Epidermal melanocyte (primary cell): ENCODE measurements at regions not wholly inside any gene's neighbourhood (a gene's known extent, or its start where the extent isn't known, plus 50 kb on each side); places are given as distances from the start of the nearest gene placed in this dataset.

Source experiments
- DNase-seq: peaks from one replicate; pipeline ENCODE4 v3.0.0; 2011; ENCODE audit warnings: low spot score; ENCODE audit not compliant: insufficient read length

GRCh38 chr18:39951142-39951720 lies 2003.8 kb upstream of the PIK3C3 start:
- DNase-seq = no peak

- no peak for DNase-seq
Observed at GRCh38 chr18:39946623-39947061, 2008.4 kb upstream of the PIK3C3 start.

GRCh38 chr18:39945076-39945475 lies 2010.0 kb upstream of the PIK3C3 start:
- DNase-seq = no peak

DNA sequence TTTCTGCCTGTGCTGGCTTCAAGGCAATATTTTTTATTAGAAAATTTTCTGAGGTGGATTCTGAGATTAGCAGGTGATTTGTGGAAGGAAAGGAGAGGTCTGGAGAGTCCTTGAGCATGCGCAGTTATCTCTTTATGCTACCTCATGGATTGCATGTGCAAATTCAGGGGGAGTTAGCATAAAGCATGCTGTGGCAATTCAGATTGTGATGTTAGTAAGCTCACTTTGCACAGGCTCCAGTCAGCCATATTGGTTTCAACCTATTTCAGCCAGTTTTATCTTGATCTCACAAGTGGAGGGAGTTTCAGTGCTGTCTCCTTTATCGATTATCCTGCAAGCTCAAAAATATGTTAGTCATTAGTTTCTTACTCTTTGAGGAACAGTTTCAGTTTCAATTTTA lies 2012.3 kb upstream of the PIK3C3 start:
- DNase-seq = no peak

- no peak for DNase-seq
Observed at GRCh38 chr18:39938676-39939608, 2016.1 kb upstream of the PIK3C3 start.

GRCh38 chr18:39935598-39935997 lies 2019.4 kb upstream of the PIK3C3 start:
- DNase-seq = no peak

- DNase-seq = no peak
Observed at GRCh38 chr18:39918847-39919246, 2036.2 kb upstream of the PIK3C3 start.

GRCh38 chr18:39913672-39914366 lies 2041.2 kb upstream of the PIK3C3 start:
- DNase-seq = no peak

DNA sequence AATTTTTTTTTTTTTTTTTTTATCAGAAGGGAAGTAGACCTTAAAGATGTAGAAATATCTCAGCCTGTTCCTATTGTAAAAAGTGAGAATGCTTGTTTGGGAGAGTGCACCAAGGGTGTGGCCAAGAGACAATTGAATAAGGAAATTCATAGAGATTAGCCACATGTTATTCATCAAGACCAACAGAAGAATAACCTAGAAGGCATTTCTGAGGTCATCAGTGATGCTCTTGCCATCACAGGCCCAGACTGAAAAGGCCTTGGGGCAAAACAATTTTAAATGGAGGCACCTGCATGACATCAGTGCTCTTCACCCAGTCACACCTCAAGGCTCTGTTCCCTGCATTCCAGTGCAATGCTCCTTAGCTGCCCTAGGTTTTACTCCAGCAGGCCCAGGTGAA lies 2043.3 kb upstream of the PIK3C3 start:
- no peak for DNase-seq

DNA sequence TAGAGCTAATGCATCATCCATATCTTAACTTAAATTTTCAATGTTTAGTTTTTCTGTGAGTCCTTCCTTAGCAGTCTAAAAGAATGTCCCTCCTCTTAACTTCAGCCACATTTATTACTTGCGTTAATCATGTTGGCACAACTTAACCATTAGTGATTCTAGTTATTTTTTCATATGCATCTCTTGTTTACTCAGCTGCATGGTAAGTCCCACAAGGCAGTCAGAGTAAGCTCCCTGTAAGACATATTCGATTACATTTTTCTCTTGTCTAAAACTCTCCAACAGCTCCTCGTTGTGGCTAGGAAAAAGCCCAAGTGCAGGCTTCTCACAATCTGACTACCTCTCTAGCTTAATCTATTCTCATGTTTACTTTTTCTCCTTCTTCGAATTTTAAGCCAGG lies 2045.3 kb upstream of the PIK3C3 start:
- no peak for DNase-seq

GRCh38 chr18:39886136-39886535 lies 2068.9 kb upstream of the PIK3C3 start:
- DNase-seq = no peak

DNA sequence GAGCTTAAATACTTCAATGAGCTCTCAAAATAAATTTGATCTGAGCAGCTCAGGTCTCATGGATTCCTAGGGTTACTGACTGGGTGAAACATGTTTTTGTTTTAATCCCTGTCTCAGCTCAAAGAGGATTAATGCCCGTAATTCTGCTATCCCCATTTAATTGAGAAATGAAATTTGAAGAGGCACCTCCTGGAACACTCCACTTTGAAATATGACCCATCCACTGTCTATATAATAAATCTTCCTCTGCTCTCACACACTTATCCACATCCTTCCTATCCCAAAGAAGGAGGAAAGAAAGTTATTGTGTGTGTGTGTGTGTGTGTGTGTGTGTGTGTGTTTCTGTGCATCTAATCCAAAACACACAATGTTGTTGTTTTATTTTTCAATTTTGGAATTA lies 2082.4 kb upstream of the PIK3C3 start:
- DNase-seq = no peak

GRCh38 chr18:39871961-39872360 lies 2083.1 kb upstream of the PIK3C3 start:
- no peak for DNase-seq

DNA sequence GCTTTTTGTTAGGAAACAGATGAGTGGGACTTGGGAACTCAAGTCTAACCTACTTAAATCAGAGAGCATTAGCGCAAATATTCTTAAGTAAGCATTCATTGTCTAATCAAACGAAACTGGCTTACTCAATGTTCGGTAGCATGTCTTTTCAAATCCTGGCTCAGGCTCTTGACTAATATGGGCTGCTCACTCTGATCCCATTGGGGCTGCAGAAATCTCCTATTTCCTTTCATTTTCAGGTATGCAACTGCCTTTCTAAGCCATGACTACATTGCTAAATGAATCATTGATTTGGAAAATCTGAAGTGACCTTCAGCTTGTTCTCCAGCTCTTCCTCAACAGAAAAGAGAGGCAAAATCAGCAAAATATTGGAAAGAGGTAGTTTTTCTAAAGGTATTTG lies 2084.4 kb upstream of the PIK3C3 start:
- DNase-seq = no peak

DNA sequence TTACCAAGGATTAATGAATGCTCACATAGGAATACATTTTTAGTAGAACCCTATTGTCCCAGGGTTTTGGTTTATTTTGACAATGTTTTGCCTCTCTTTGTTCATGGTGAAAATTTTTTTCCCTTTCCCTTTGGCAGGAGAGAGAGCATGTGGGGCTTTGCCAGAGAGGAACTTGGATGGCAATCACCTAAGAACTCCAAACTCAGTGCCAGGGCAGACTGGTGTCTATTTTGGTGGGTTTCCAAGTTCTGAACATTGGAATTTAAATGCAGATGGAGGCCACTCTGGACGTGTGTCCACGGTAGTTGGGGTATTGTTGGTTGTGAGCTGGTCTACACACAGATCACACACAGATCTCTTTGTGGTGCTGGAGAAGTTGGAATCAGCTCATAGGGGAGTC lies 2091.1 kb upstream of the PIK3C3 start:
- DNase-seq = no peak

DNA sequence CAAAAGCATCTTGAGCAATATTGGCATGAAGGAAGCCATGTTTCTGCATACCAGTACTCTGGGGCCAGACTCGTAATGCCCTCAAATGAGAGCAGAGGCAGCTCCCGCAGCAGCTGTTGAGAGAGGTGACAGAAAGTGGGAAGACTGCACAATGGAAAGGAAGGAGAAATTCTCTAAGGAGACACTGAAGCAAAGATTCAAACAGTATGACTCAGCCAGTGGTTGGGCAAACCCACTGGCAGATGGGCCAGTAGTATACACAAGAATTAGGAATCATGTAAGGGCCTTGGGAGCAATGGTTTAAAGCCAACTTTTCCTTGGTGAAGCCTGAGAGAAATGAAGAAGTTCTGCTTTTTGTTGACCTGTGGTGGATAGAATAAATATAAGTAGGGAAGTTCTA lies 2092.7 kb upstream of the PIK3C3 start:
- DNase-seq = no peak

DNA sequence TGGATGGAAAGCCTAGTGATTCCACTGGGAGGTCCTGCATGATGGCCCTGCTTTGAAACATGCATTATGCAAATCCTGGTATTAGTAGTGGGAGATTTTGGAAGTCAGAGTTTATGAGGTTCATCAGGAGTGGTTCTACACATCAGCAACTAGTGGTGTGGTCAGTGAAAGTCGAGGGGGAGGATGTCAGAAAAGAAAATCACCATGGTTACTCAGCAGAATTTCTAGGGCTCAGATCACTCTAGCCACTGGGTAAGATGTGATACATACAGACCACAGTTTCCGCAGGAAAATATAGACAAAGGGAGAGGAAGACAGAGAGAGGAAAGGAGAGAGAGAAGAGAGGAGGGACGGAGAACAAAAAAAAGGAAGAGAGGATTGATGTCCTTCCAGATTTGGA lies 2100.7 kb upstream of the PIK3C3 start:
- no peak for DNase-seq

DNA sequence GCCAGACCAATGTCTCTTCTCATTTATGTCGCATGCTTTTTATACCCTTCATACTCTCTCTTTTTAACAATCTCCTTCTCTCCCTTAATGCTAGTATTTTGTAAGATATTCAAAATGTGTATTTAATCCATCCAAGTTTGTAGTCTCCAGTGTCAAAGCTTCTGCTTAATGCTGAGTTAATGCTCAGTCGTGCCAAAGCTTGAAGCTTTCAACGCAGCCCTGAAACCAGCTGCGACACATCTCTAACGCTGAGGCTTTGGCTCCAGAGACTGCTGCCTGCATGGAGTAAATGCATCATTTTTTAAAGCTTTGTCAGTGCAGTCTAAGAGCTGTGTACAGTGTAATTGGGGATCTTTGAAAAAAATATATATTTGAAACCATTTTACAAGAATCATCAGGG lies 2108.8 kb upstream of the PIK3C3 start:
- DNase-seq = no peak

GRCh38 chr18:39845631-39846030 lies 2109.4 kb upstream of the PIK3C3 start:
- DNase-seq = no peak

GRCh38 chr18:39845106-39845505 lies 2109.9 kb upstream of the PIK3C3 start:
- no peak for DNase-seq

GRCh38 chr18:39843546-39843945 lies 2111.5 kb upstream of the PIK3C3 start:
- DNase-seq = no peak

- DNase-seq = no peak
Observed at GRCh38 chr18:39842366-39842914, 2112.6 kb upstream of the PIK3C3 start.
